ENCODE measurements at regions not wholly inside any gene's neighbourhood (a gene's known extent, or its start where the extent isn't known, plus 50 kb on each side); places are given as distances from the start of the nearest gene placed in this dataset.

DNA sequence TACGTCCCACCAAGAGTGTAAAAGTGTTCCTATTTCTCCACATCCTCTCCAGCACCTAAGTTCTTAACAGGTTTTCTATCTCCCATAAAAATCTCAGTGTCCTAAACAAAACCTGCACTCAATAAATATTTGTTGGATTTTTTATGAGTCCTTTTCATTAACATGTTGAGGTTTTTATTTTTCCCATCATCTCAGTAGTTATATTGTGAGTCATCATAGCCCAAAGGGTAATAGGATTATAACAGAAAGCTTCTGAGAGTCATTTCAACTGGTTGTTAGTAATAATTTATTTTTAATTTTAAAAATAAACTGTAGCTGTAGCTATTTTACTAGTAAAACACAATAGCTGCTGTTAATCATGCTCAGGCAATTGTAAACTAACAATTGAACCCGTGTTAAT, 331.6 kb upstream of the SLC30A5 start:
- TF ChIP-seq, protein P1, sequence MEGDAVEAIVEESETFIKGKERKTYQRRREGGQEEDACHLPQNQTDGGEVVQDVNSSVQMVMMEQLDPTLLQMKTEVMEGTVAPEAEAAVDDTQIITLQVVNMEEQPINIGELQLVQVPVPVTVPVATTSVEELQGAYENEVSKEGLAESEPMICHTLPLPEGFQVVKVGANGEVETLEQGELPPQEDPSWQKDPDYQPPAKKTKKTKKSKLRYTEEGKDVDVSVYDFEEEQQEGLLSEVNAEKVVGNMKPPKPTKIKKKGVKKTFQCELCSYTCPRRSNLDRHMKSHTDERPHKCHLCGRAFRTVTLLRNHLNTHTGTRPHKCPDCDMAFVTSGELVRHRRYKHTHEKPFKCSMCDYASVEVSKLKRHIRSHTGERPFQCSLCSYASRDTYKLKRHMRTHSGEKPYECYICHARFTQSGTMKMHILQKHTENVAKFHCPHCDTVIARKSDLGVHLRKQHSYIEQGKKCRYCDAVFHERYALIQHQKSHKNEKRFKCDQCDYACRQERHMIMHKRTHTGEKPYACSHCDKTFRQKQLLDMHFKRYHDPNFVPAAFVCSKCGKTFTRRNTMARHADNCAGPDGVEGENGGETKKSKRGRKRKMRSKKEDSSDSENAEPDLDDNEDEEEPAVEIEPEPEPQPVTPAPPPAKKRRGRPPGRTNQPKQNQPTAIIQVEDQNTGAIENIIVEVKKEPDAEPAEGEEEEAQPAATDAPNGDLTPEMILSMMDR (IDR thresholded peaks at IDR 0.05): no peak
- TF ChIP-seq POLR2A (IDR thresholded peaks at IDR 0.05): no peak

Data from lower leg skin (tissue), 3 donors.